GM18505 (cell line): ENCODE measurements at regions not wholly inside any gene's neighbourhood (a gene's known extent, or its start where the extent isn't known, plus 50 kb on each side); places are given as distances from the start of the nearest gene placed in this dataset.
"Not testable (repeated sequence)": the region's sequence is repeated elsewhere in the genome, so short reads cannot be mapped to it uniquely, and the experiment has no call there.

Experiments
- ATAC-seq: cut with Tn5 transposase; IDR thresholded peaks from one replicate; pipeline ENCODE4 v1.9.1; 2021; ENCODE audit not compliant: unreplicated experiment
- POLR2A ChIP-seq: IDR thresholded peaks from 4 replicates; pipeline ENCODE4 v1.6.1; 2011; ENCODE audit warnings: borderline replicate concordance; ENCODE audit not compliant: insufficient read depth, insufficient read length; ENCODE audit errors: extremely low read depth

DNA sequence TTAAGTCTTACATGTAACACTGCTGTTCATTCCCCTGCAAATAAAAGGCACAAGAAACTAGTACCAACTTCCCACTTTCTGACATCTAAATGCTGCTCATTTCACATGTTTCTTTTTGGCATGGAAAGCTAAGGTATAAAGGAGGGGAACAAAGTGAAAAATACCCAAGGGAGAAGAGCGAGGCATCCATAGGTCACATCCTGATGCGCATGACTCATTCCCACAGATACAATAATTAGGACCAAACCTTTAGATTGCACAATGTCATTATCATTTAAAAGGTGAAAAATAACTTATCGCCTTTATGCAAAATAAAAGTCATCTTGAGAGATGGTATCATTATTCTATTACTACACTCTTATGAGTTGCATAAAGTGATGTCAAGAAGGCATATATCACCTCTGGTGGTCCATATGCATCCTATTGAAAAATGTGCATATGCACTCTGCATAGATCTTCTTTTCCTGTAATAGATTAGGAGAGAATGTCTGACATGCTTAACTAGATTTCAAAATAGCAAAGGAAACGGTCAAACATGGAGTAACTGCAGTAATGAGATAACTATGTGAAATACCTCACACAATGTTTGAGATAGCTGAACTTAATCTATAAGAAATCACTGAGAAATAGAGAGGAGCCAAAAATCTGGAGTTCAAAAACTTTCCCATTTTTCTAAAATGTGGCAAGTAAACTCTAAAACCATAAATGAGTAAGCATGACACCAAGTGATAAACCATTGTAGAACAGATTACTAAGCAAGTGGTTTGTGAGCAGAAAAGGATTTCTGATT lies 382.5 kb upstream of the TMTC1 start:
- TF ChIP-seq POLR2A = no peak
- ATAC-seq = no peak

DNA sequence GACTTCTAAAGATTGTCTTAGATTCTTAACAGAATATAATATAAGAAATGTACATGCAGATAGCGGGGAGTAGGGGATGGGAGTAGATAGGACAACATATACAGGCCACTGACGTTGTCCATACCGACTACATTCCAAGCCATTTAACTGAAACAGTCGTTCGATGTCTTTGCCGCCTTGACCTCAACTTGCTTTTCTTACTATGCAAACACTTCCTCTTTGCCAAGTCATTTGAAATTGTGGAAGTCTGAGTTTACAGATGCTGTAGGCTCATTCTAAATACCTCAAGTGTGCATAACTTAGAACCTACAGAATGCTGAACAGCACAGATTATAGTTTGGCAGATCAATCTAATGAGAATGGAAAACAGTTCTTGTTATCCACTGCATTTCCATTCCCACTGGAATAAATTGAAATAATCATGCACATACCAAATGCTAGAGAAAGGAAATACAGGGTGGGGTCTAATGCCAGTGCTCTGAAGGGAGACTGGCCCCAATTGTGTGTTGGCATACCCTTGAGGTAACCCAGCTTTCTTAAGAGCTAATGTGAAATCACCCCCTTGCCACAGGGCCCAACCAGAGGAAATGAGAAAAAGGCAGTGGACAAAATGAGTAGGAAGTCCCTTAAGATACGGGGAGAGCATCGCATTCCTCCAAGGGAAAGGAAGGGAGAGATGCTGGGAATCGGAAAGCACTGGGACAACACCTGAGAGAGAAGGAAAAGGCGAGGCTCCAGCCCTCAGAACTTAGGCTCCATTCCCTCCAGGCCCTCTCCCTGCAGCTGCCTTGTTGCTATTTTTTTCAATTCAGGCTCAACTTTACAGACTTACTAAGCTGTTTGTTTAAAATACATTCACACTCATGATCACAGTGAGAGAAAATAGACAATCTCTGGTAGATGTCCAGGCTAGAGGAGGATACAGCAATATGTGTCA lies 380.9 kb upstream of the TMTC1 start:
- no peak for TF ChIP-seq POLR2A

DNA sequence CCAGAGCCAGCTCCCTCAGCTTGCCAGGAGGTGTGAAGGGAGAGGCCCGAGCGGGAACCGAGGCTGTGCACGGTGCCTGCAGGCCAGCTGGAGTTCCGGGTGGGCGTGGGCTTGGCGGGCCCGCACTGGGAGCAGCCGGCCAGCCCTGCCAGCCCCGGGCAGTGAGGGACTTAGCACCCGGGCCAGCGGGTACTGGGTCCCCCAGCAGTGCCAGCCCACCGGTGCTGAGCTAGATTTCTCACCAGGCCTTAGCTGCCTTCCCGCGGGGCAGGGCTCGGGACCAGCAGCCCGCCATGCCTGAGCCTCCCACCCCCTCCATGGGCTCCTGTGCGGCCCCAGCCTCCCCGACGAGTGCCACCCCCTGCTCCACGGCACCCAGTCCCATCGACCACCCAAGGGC lies 373.1 kb upstream of the TMTC1 start:
- not testable (repeated sequence) for ATAC-seq

More for the DNA sequence above, 380.9 kb upstream of the TMTC1 start:
- no peak for ATAC-seq

DNA sequence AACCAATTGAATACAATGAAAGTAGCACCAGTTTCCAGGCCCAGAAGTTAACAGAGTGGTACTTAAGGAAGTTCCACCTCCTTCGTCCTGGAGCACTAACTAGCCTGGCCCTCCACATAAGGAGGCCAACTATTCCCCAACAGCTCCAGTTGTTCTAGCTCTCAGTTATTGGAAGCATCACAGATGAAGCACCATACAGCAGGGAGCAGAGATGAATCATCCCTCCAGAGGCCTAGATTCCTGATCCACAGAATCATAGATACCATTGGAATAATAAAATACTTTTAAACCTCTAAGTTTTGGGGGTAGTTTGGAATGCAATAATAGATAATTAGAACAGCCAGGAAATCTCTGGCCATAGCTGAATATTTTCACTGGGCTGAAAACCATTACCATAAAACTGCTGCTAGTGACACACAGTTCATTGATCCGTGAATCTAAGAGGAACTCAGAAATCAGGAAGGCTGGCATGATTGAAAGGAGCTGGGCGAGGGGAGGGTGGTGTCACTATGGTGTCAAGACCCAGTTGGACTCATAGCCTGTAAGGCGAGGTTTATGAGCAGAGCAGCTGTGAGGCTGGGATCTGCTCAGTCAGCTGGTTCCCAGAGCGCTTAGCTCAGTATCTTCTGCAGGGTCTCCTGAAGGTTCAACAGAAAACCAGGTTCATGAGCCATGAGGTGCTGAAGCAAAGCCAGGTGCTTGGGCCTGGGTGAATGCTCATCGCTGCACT lies 371.4 kb upstream of the TMTC1 start:
- no peak for TF ChIP-seq POLR2A
- ATAC-seq = no peak

DNA sequence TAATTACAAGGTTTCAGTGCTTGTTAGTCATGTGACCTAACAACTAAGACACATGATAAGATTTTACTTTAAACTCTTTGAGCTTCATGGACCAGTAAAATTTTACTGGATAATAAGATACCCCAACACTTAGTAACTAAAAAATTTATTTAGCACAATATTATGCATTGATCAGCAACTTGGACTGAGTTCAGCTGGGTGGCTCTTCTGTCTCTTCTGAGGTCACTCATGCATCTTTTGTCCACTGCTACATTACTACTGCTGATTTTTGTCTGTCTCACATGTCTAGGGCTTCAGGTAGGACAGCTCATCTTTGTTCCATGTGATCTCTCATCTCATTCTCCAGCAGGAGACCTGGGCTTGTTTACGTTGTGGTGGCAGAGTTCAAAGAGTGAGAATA lies 370.2 kb upstream of the TMTC1 start:
- ATAC-seq = no peak

DNA sequence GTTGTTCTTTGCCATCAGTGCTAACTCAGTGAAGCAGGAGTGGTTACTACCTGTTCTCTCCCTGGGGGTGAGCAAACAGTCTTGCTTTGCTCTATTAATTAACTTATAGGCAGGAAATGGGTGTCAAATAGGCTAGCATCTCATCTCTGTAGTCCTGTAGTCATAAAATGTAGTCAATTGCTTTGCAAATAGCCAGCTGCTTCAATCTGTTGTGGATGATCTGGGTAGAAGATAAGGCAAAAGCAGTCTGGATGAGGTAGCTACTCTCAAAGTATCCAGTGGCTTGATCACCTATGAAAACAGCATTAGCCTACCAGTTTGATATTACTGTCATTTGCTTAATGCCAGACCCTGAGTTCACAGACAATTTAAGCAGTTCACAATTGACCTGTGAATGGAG lies 369.0 kb upstream of the TMTC1 start:
- no peak for ATAC-seq

More for the DNA sequence above, 370.2 kb upstream of the TMTC1 start:
- no peak for TF ChIP-seq POLR2A

DNA sequence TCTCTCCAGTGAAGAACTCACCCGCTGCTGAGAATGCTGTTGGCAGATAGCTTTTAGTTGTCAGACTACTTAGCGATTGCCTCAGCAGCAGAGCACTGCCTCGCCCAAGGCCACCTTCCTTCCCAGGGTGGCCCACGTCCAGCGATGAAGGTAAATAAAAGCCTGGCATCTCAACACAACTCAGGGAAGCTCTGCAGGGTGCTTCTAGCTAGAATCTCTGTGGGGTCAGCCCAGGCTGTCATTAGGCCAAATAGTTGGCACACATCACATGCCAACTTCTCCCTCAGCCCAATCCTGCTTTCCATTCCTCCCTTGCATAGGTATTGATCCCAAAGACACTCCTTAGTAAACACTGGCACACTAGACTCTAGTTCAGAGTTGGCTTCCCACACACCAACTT lies 368.1 kb upstream of the TMTC1 start:
- TF ChIP-seq POLR2A = no peak
- ATAC-seq = no peak

More for the DNA sequence above, 369.0 kb upstream of the TMTC1 start:
- TF ChIP-seq POLR2A = no peak

DNA sequence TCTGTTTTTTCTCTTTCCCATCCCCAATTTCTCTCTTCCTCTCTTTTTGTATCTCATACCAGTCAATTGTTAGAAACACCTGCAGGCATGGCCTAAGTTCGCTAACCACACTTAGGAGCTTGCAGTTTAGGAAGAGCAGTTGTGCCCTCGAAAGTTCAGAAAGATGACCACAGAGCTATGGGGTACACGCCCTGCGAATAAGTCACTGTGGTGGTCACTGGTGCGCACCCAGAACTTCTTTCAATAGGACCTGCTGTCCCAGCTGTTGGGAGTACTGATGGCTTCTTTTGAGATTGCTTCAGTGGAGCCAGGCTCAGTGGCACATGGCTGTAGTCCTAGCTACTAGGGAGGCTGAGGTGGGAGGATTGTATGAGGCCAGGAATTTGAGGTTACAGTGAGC lies 362.8 kb upstream of the TMTC1 start:
- no peak for TF ChIP-seq POLR2A
- ATAC-seq = no peak

DNA sequence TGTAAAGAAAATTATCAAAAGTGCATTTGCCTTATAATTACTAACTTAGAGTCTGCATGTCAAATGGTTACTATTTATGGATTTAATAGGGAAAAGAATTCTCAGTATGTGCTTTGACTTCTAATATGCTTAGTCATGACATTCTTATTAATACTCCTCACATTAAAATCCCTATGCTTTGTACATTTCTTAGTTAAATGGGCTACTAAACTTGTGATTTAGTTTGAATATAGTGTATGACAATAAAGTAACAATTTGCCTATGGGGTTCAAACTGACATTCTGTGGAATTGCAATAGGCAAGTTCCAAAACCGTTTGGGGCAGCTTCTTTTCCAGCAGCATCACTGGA lies 361.9 kb upstream of the TMTC1 start:
- no peak for TF ChIP-seq POLR2A
- ATAC-seq = no peak

DNA sequence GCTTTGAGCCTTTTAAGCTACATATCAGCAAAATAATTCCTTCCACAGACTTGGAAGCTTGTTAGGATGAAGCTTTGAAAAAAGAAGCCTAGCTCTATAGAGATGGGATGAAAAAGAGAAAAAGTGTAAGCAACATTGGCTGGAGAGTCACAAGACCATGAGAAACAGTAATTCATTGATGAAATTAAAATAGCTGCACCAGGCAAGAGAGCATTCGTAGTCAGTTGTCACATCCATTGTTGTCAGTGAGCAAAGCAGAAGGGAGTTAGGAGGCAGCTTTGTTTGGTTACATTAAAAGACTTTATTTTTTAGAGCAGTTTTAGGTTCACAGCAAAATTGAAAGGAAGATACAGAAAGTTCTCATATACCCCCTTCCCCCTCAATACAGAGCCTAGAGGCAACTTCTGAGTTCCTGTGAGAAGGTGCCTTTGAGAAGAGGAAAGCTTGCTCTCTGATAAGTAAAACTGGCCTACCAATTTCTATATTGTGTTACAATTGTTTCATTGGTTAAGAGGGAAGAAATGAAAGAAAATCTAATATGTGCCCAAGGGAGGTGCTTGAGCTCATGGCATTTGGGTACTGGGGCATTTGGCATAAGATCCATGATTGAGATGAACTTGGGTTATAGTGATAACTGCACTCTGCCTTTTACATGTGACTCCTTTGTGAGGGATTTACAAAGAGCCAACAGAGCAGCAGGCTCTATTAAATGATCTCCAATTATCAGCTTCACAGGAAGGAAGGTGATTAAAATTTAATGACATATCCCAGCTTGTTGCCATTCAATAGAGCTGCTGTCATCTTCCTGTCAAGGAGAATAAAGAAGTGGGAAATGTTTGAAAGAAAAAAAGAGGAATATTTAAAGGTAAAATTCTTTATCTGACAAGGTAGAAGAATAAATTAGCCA lies 361.3 kb upstream of the TMTC1 start:
- TF ChIP-seq POLR2A = no peak
- ATAC-seq = no peak

DNA sequence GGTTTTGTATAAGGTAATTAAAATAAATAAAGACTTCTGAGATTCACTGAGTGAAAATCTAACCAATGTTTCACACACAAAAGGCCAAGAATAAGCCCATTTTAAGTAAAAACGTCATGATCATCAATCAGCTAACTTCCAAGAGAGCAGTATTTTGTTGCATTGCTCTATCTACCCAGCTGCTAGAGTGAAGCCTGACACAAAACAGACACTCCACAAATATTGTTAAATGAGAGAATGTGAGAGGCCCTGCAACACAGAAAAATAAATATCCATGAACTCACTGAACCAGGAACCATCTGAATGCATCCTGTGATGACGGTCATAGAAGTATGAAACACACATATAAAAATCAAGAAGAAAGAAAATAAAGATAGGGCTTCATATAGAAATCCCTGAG lies 358.6 kb upstream of the TMTC1 start:
- TF ChIP-seq POLR2A = no peak
- no peak for ATAC-seq

DNA sequence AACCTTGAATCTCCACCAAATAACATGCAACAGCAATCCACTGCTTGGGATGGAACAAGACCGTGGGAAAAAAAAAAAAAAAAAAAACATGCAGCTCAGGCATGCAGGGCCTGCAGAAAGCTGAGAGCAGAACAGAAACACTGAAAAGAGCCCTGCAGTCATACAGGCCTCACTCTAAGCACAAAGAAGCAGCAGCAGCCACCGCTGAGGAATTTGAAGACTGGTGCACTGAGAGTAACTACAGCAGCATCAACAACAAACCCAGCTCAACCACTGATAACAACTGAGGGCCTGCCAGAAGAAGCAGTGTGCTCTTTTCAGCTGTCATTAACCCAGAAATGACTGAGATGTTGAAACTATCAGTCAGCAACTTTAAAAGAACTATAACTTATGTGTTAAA lies 354.7 kb upstream of the TMTC1 start:
- no peak for ATAC-seq
- TF ChIP-seq POLR2A = no peak

DNA sequence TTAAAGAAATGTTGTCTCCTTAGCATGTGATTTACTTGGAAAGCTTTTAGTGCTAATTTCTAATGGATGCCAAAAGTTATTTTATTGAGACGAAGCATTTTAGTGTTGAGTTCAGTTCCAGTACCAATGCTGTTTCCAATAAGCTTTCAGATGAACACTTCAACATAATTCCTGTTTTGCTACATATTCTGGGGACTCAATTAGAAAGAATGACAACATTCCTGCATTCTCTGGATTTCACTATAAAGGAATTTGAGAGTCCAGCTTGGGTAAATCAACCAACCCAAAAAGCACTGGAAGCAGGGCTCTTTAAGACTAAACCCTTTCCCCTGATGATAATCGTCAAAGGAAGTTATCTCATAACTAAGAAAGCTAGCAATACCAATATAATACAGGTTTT lies 353.0 kb upstream of the TMTC1 start:
- ATAC-seq = no peak
- TF ChIP-seq POLR2A = no peak

DNA sequence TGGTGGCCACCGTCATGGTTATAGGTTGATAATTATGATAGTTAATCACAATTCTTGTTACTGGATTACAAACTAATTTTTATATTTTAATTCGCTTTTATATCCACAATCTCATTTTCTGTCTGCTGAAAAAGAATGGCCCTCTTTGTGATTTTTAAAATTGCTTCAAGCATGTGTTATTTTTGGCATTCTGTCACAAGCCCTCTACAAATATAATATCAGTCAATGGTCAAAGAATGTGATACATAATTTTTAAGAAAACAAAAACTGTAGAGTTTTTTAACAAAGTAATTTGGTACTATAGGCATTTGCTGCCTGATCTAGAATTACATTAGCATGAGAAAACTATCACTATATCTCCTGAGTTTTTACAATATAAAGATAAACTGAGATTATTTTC lies 352.0 kb upstream of the TMTC1 start:
- TF ChIP-seq POLR2A = no peak
- ATAC-seq = no peak
